Liver (tissue), 3 donors: ENCODE measurements at regions not wholly inside any gene's neighbourhood (a gene's known extent, or its start where the extent isn't known, plus 50 kb on each side); places are given as distances from the start of the nearest gene placed in this dataset.

Experiments used
- CTCF ChIP-seq: fragments of 150-350 bp; IDR thresholded peaks from 2 replicates; pipeline ENCODE4 v1.5.1; 2017; ENCODE audit warnings: improper control_type of control experiment, low read depth, low read length; ENCODE audit not compliant: missing input control
- JUND ChIP-seq, 2 donors: IDR thresholded peaks; 2 replicates each; pipeline ENCODE4 v1.6.1; 2016; ENCODE audit warnings: antibody characterized with exemption in 2 of 2
- RAD21 ChIP-seq, 2 donors: IDR thresholded peaks; 2 replicates each; pipeline ENCODE4 v1.6.1; 2016; ENCODE audit warnings: antibody characterized with exemption in 2 of 2, mild to moderate bottlenecking in 2 of 2
- REST ChIP-seq: IDR thresholded peaks from 2 replicates; pipeline ENCODE4 v1.6.1; 2016; ENCODE audit warnings: antibody characterized with exemption, mild to moderate bottlenecking
- TAF1 ChIP-seq: conservative IDR thresholded peaks from 2 replicates; pipeline ENCODE4 v1.6.1; 2016; ENCODE audit warnings: antibody characterized with exemption, mild to moderate bottlenecking
- YY1 ChIP-seq: IDR thresholded peaks from 2 replicates; pipeline ENCODE4 v1.6.1; 2016; ENCODE audit warnings: antibody characterized with exemption, mild to moderate bottlenecking
- donor health status: healthy.
- donor health status: healthy.

- TF ChIP-seq CTCF (no peak), YY1 (no peak), JUND (IDR thresholded peaks at IDR 0.05) (no peak), RAD21 (IDR thresholded peaks at IDR 0.05) (no peak), REST (no peak), TAF1 (no peak)
Measured at GRCh38 chr1:37277366-37277765, 197.0 kb upstream of the ZC3H12A start.
